Neural crest cell (in vitro differentiated cells): ENCODE measurements at regions not wholly inside any gene's neighbourhood (a gene's known extent, or its start where the extent isn't known, plus 50 kb on each side); places are given as distances from the start of the nearest gene placed in this dataset.
"Not testable (repeated sequence)": the region's sequence is repeated elsewhere in the genome, so short reads cannot be mapped to it uniquely, and the experiment has no call there.

Experiments used
- DNase-seq: peaks from one replicate; pipeline ENCODE4 v3.0.0; 2021; ENCODE audit warnings: low read depth, mixed read lengths, low spot score
- H3K27ac Mint-ChIP-seq: one replicate; pipeline ENCODE4 v1.8.0; 2021; ENCODE audit warnings: mild to moderate bottlenecking, mixed read lengths; ENCODE audit not compliant: unreplicated experiment
- H3K27me3 Mint-ChIP-seq: 2 replicates; pipeline ENCODE4 v1.8.0; 2021; ENCODE audit warnings: low read depth, mild to moderate bottlenecking, mixed read lengths
- H3K36me3 Mint-ChIP-seq: 2 replicates; pipeline ENCODE4 v1.8.0; 2021; ENCODE audit warnings: low read depth, mild to moderate bottlenecking, mixed read lengths
- H3K4me1 Mint-ChIP-seq: 2 replicates; pipeline ENCODE4 v1.8.0; 2021; ENCODE audit warnings: mixed read lengths
- H3K4me3 Mint-ChIP-seq: one replicate; pipeline ENCODE4 v1.8.0; 2021; ENCODE audit warnings: mild to moderate bottlenecking, mixed read lengths
- H3K9me3 Mint-ChIP-seq: 2 replicates; pipeline ENCODE4 v1.8.0; 2021; ENCODE audit warnings: mixed read lengths
- CTCF ChIP-seq: fragments of 200-600 bp; sonication (generic); conservative IDR thresholded peaks from 2 replicates; pipeline ENCODE4 v1.5.0; 2021; ENCODE audit warnings: antibody characterized with exemption, mild to moderate bottlenecking

GRCh38 chr9:24073007-24073592 lies 247.1 kb upstream of the ELAVL2 start:
- no peaks in the 10 kb centered on the region for H3K36me3 Mint-ChIP-seq

GRCh38 chr9:24071716-24072115 lies 245.7 kb upstream of the ELAVL2 start:
- H3K27ac Mint-ChIP-seq: no peak overlapping the region
- H3K27me3 Mint-ChIP-seq: no peaks in the 10 kb centered on the region

More at GRCh38 chr9:24073007-24073592, 247.1 kb upstream of the ELAVL2 start:
- no peaks in the 10 kb centered on the region for H3K9me3 Mint-ChIP-seq
- no peak overlapping the region for H3K4me3 Mint-ChIP-seq
- no peak for DNase-seq
- no peaks in the 10 kb centered on the region for H3K27me3 Mint-ChIP-seq
- no peak overlapping the region for H3K27ac Mint-ChIP-seq
- peaks cover 15% of the 10 kb centered on the region for H3K4me1 Mint-ChIP-seq
- no peak for TF ChIP-seq CTCF

GRCh38 chr9:24071091-24071490 lies 245.1 kb upstream of the ELAVL2 start:
- TF ChIP-seq CTCF: no peak
- H3K9me3 Mint-ChIP-seq: peaks cover 4% of the 10 kb centered on the region
- no peak overlapping the region for H3K27ac Mint-ChIP-seq
- peaks cover 15% of the 10 kb centered on the region for H3K4me1 Mint-ChIP-seq
- H3K27me3 Mint-ChIP-seq: no peaks in the 10 kb centered on the region
- H3K4me3 Mint-ChIP-seq: no peak overlapping the region
- no peaks in the 10 kb centered on the region for H3K36me3 Mint-ChIP-seq
- no peak for DNase-seq

More at GRCh38 chr9:24071716-24072115, 245.7 kb upstream of the ELAVL2 start:
- no peaks in the 10 kb centered on the region for H3K36me3 Mint-ChIP-seq
- H3K4me1 Mint-ChIP-seq: peaks cover 15% of the 10 kb centered on the region
- no peak for DNase-seq
- no peak overlapping the region for H3K4me3 Mint-ChIP-seq
- no peak for TF ChIP-seq CTCF
- peaks cover 4% of the 10 kb centered on the region for H3K9me3 Mint-ChIP-seq

- not testable (repeated sequence) for DNase-seq, H3K9me3 Mint-ChIP-seq, H3K4me1 Mint-ChIP-seq, H3K27me3 Mint-ChIP-seq, H3K27ac Mint-ChIP-seq, H3K36me3 Mint-ChIP-seq, H3K4me3 Mint-ChIP-seq
Measured at GRCh38 chr9:24067107-24067506, 241.1 kb upstream of the ELAVL2 start.

- no peak for DNase-seq
- H3K9me3 Mint-ChIP-seq: peaks cover 5% of the 10 kb centered on the region
- no peaks in the 10 kb centered on the region for H3K27me3 Mint-ChIP-seq
- H3K4me1 Mint-ChIP-seq: no peaks in the 10 kb centered on the region
- no peak overlapping the region for H3K27ac Mint-ChIP-seq
- no peak overlapping the region for H3K4me3 Mint-ChIP-seq
- no peak for TF ChIP-seq CTCF
- H3K36me3 Mint-ChIP-seq: no peaks in the 10 kb centered on the region
Measured at GRCh38 chr9:24059651-24060050, 233.6 kb upstream of the ELAVL2 start.

- no peak for DNase-seq
- Mint-ChIP-seq H3K9me3 (peaks cover 12% of the 10 kb centered on the region), H3K4me3 (no peak overlapping the region), H3K4me1 (no peaks in the 10 kb centered on the region), H3K36me3 (no peaks in the 10 kb centered on the region), H3K27ac (no peak overlapping the region), H3K27me3 (no peaks in the 10 kb centered on the region)
- TF ChIP-seq CTCF: no peak
Measured at GRCh38 chr9:24051587-24051986, 225.5 kb upstream of the ELAVL2 start.

- DNase-seq, H3K4me3 Mint-ChIP-seq, H3K27me3 Mint-ChIP-seq, H3K4me1 Mint-ChIP-seq, H3K36me3 Mint-ChIP-seq, H3K27ac Mint-ChIP-seq: not testable (repeated sequence)
- H3K9me3 Mint-ChIP-seq: peaks cover 11% of the 10 kb centered on the region
Measured at GRCh38 chr9:24050239-24050638, 224.2 kb upstream of the ELAVL2 start.
